Psoas muscle (tissue), 7 donors: ENCODE measurements at regions not wholly inside any gene's neighbourhood (a gene's known extent, or its start where the extent isn't known, plus 50 kb on each side); places are given as distances from the start of the nearest gene placed in this dataset.

Source experiments
- ATAC-seq, 4 donors: fragments of 200-7000 bp; cut with Tn5 transposase; one replicate each; pipeline ENCODE4 v1.9.1; 2020; ENCODE audit warnings: moderate library complexity in 3 of 4, mild to moderate bottlenecking in 2 of 4
- DNase-seq, 2 donors: peaks; one replicate each; pipeline ENCODE4 v3.0.0-alpha.2; 2020
- H3K27ac ChIP-seq: fragments of 200-600 bp; one replicate; pipeline ENCODE4 v1.8.0; 2022
- H3K27me3 ChIP-seq, 3 donors: fragments of 200-600 bp in 1 of 3; one replicate each; pipeline versions ENCODE4 v1.6.1 to v1.8.0; 2013 to 2022; ENCODE audit warnings: low read length in 2 of 3, mild to moderate bottlenecking in 2 of 3, moderate library complexity in 1 of 3; ENCODE audit not compliant: insufficient read depth in 3 of 3
- H3K36me3 ChIP-seq, 2 donors: fragments of 200-600 bp in 1 of 2; one replicate each; pipeline versions ENCODE4 v1.6.1 to v1.8.0; 2013 to 2022; ENCODE audit warnings: low read depth in 1 of 2, mild to moderate bottlenecking in 1 of 2, moderate library complexity in 1 of 2; ENCODE audit not compliant: insufficient read depth in 1 of 2
- H3K4me1 ChIP-seq: fragments of 200-600 bp; one replicate; pipeline ENCODE4 v1.8.0; 2022
- H3K4me3 ChIP-seq: fragments of 200-600 bp; one replicate; pipeline ENCODE4 v1.8.0; 2022; ENCODE audit warnings: mild to moderate bottlenecking
- H3K9me3 ChIP-seq: fragments of 200-600 bp; one replicate; pipeline ENCODE4 v1.8.0; 2022
- CTCF ChIP-seq: fragments of 200-600 bp; IDR thresholded peaks from one replicate; pipeline ENCODE4 v1.8.0; 2022; ENCODE audit warnings: antibody characterized with exemption
- WGBS, 3 donors: extraction: QIAGEN DNeasy Blood & Tissue Kit; methylation state at CpG; one replicate each; pipeline versions ENCODE4 v1.1.6 to v1.1.7; 2013; 5-methylcytosine and 5-hydroxymethylcytosine counted together
- intact Hi-C, 2 donors: fragments of 100-400 bp; cut with DNase I; formaldehyde crosslinking; loops; one replicate each; pipeline versions ENCODE4 v1.11.0 to v1.14.2; 2022
- donor health status: healthy with polysubstance abuse.
- donor health status: DM: no; HTN: no; CAD: no; lungs with moderate emphysema.
- donor health status: Bipolar disorder and iron deficiency.
- donor health status: healthy.
- donor health status: DM: yes; HTN: yes; CAD: no.
- donor health status: DM: no; HTN: no; CAD: no.
- donor health status: DM: yes; HTN: yes; CAD: no.

DNA sequence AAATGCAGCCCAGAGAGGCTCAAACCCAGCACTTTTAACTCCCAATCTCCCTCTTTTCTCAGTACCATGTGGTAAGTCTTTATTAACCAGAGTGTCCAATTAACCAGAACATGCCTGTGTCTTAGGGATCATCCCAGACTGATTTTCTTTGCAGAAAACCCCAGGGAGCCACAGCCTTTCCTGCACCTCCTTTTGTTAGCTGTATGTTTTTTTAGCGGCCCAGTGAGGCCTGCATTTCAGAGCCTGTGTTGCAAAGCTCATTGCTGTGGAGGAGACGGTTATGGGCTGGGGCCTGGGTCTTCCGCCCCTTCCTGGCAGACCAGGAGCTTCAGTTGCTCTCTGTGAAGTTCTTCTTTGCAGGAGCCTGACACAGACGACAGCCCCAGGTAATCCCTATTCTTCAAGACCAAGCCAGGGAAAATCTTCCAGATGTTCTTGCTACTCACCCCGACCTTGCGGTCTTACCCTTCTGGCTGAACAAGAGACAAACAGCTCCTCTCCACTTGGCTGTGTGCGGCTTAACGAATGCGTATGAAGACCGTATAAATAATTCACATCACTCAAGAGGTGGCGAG, 70.7 kb upstream of the TSHZ3 start:
- DNase-seq (no peak), ATAC-seq (no peak)
- 80 to 88% (median 82%) methylated on average over 11 of the region's 11 CpGs for WGBS, 3 donors
- Histone ChIP-seq H3K36me3 (no peaks in the 10 kb centered on the region), H3K27ac (no peak overlapping the region), H3K4me3 (no peak overlapping the region), H3K9me3 (no peaks in the 10 kb centered on the region), H3K27me3 (peaks cover 0 to 6% (median 0%) of the 10 kb centered on the region in 3 donors), H3K4me1 (no peaks in the 10 kb centered on the region)
- intact Hi-C loops = no loop called here
- TF ChIP-seq CTCF = no peak

- ATAC-seq (no peak), DNase-seq (no peak)
- no peaks in the 10 kb centered on the region for H3K4me1 ChIP-seq
- H3K36me3 ChIP-seq = no peaks in the 10 kb centered on the region
- 35 to 39% (median 35%) methylated on average over 6 of the region's 6 CpGs for WGBS, 3 donors
- H3K4me3 ChIP-seq = no peak overlapping the region
- intact Hi-C loops = no loop called here
- TF ChIP-seq CTCF = no peak
- no peaks in the 10 kb centered on the region for H3K9me3 ChIP-seq
- no peak overlapping the region for H3K27ac ChIP-seq
- H3K27me3 ChIP-seq = peaks cover 0 to 6% (median 0%) of the 10 kb centered on the region in 3 donors
Measured at GRCh38 chr19:31421082-31421481, 71.8 kb upstream of the TSHZ3 start.

DNA sequence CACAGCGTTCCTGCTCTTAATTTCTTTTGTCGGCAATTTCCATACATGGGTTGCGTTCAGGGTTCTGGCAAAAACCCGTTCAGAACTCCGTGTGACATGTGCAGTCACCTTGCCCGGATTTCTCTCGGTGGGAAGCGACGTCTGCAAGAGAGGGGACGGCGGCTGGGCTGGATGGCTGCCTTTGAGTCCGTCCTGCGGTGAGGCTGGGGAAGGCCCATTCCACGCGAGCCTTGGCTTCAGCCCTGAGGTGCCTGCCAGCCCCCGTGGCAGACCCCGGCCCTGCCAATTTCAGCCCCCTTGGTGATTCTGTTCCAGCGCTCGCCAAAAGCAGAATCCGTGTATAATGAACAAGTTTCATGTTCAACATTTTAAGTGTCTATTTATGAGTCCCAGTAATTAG, 72.6 kb upstream of the TSHZ3 start:
- H3K36me3 ChIP-seq = no peaks in the 10 kb centered on the region
- peaks cover 0 to 6% (median 0%) of the 10 kb centered on the region in 3 donors for H3K27me3 ChIP-seq
- intact Hi-C loops = no loop called here
- no peaks in the 10 kb centered on the region for H3K4me1 ChIP-seq
- WGBS, 3 donors = 38 to 53% (median 40%) methylated on average over 20 of the region's 20 CpGs
- no peak for ATAC-seq
- H3K9me3 ChIP-seq = no peaks in the 10 kb centered on the region
- TF ChIP-seq CTCF = no peak
- no peak overlapping the region for H3K4me3 ChIP-seq
- no peak for DNase-seq
- no peak overlapping the region for H3K27ac ChIP-seq

GRCh38 chr19:31423896-31424295, 74.7 kb upstream of the TSHZ3 start:
- Histone ChIP-seq H3K36me3 (no peaks in the 10 kb centered on the region), H3K9me3 (no peaks in the 10 kb centered on the region), H3K27ac (no peak overlapping the region), H3K27me3 (no peaks in the 10 kb centered on the region), H3K4me3 (no peak overlapping the region), H3K4me1 (no peaks in the 10 kb centered on the region)
- WGBS, 3 donors = 87 to 98% (median 97%) methylated on average over 2 of the region's 2 CpGs
- intact Hi-C loops = no loop called here
- ATAC-seq = no peak
- no peak for DNase-seq
- no peak for TF ChIP-seq CTCF
